Subcutaneous abdominal adipose tissue (tissue), 5 donors: ENCODE measurements at regions not wholly inside any gene's neighbourhood (a gene's known extent, or its start where the extent isn't known, plus 50 kb on each side); places are given as distances from the start of the nearest gene placed in this dataset.
"Not testable (repeated sequence)": the region's sequence is repeated elsewhere in the genome, so short reads cannot be mapped to it uniquely, and the experiment has no call there.

Source experiments
- H3K27ac ChIP-seq: one replicate; pipeline ENCODE4 v1.7.0; 2013; ENCODE audit warnings: low read depth, mild to moderate bottlenecking, inconsistent platforms, low read length, moderate library complexity
- H3K27me3 ChIP-seq, 5 donors: one replicate each; pipeline ENCODE4 v1.7.0; 2013; ENCODE audit warnings: low read length in 5 of 5, inconsistent platforms in 1 of 5; ENCODE audit not compliant: control insufficient read depth in 5 of 5, insufficient read depth in 4 of 5
- H3K36me3 ChIP-seq, 5 donors: one replicate each; pipeline ENCODE4 v1.7.0; 2013; ENCODE audit warnings: low read length in 5 of 5; ENCODE audit not compliant: control insufficient read depth in 5 of 5, insufficient read depth in 5 of 5
- H3K4me1 ChIP-seq, 5 donors: one replicate each; pipeline ENCODE4 v1.7.0; 2013; ENCODE audit warnings: low read length in 5 of 5, mild to moderate bottlenecking in 3 of 5, moderate library complexity in 1 of 5; ENCODE audit not compliant: control insufficient read depth in 5 of 5, insufficient read depth in 5 of 5
- H3K4me3 ChIP-seq, 5 donors: one replicate each; pipeline ENCODE4 v1.7.0; 2013; ENCODE audit warnings: low read length in 5 of 5, low read depth in 1 of 5
- H3K9ac ChIP-seq, 5 donors: one replicate each; pipeline ENCODE4 v1.7.0; 2013; ENCODE audit warnings: low read length in 5 of 5, mild to moderate bottlenecking in 4 of 5, moderate library complexity in 3 of 5
- H3K9me3 ChIP-seq, 5 donors: one replicate each; pipeline ENCODE4 v1.7.0; 2013; ENCODE audit warnings: low read length in 5 of 5; ENCODE audit not compliant: control insufficient read depth in 5 of 5
- donor health status: healthy.
- donor health status: healthy.
- donor health status: healthy.
- donor health status: healthy.
- donor health status: healthy.

DNA sequence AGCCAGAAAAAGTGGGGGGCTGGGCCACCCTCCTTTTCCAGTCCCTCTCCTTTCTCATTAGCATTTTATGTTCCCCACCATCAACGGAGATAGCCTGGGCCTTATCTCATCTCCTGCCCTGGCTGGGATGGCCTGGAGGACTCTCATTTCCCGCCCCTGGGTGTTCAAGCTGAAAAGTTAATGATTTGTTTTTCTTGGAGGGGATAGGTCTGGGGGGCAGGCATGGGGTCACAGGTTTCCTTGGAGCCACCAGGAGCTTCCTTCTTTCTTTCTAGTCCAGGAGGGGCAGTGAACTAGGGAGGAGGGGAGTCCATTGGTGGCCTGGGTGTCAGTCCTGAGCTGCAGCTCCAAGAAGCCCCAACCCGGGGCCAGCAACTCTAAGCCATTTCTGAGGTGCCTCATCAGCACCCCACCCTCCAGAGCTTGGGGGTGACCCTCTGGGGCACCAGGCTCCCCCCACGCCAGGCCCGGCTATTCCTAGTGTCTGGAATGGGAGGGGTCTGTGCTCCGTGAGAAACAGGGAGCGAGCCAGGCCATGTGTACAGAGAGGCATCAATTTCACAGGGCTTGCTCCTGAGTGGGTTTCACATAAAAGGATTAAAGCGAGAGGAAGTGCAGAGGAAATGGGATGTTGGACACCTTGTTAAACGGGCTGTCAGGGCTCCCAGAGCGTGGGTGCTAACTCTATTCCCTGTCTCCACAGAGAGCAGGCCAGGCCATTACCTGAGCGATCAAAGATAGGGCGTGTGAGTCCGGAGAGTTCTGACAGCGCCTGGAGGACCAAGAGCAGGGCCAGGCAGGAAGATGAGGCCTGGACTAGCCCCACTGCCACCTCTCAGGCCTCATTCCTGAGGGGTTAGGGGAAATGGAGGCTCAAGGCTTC, 90.6 kb upstream of the LHX1 start:
- no peak overlapping the region for H3K9ac ChIP-seq
- H3K27me3 ChIP-seq, result peaks cover 8 to 44% (median 31%) of the 10 kb centered on the region in 5 donors
- H3K4me1 ChIP-seq, result no peaks in the 10 kb centered on the region
- H3K9me3 ChIP-seq, result no peaks in the 10 kb centered on the region
- no peak overlapping the region for H3K27ac ChIP-seq
- H3K36me3 ChIP-seq, result no peaks in the 10 kb centered on the region
- no peak overlapping the region for H3K4me3 ChIP-seq

- Histone ChIP-seq H3K9me3 (no peaks in the 10 kb centered on the region), H3K4me1 (no peaks in the 10 kb centered on the region), H3K27me3 (peaks cover 8 to 36% (median 26%) of the 10 kb centered on the region in 5 donors), H3K9ac (no peak overlapping the region), H3K36me3 (no peaks in the 10 kb centered on the region), H3K4me3 (no peak overlapping the region), H3K27ac (no peak overlapping the region)
These were observed 89.0 kb upstream of the LHX1 start for GRCh38 chr17:36848008-36848902.

DNA sequence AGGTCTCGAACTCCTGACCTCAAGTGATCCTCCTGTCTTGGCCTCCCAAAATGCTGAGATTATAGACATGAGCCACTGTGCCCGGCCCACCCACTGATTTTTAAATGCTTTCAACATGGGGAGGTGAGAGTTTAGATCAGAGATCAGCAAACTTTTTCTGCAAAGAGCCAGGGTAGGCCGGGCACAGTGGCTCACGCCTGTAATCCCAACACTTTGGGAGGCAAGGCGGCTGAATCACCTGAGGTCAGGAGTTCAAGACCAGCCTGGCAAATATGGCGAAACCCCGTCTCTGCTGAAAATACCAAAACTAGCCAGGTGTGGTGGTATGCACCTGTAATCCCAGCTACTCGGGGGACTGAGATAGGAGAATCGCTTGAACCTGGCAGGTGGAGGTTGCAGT, 88.3 kb upstream of the LHX1 start:
- not testable (repeated sequence) for H3K4me3 ChIP-seq, H3K9ac ChIP-seq, H3K4me1 ChIP-seq, H3K27ac ChIP-seq, H3K9me3 ChIP-seq, H3K36me3 ChIP-seq
- peaks cover 8 to 36% (median 24%) of the 10 kb centered on the region in 5 donors for H3K27me3 ChIP-seq

DNA sequence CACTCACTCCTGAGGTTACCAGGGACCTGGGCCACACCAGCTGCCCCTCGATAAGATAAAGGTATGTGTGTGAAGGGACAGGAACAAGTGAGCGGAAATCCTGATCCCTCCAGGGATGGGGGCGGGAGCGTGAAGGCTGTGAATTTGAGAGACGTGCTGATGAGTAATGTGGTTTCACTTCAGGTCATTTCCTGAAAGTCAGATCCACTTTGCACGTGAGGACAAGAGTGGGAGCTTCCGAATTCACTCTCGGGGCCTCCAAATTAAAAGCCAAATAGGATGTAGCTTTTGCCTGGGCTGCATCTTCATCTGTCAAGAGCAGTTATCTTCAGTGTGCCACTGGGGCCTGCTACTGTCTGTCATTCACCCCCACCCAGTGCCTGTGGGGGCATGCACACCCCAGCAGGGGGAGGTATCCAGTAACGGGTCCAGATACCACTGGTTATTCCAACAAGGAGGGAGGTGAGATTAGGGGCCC, 87.4 kb upstream of the LHX1 start:
- no peaks in the 10 kb centered on the region for H3K9me3 ChIP-seq
- no peak overlapping the region for H3K4me3 ChIP-seq
- no peak overlapping the region for H3K27ac ChIP-seq
- H3K9ac ChIP-seq, result no peak overlapping the region
- H3K4me1 ChIP-seq, result no peaks in the 10 kb centered on the region
- no peaks in the 10 kb centered on the region for H3K36me3 ChIP-seq
- peaks cover 8 to 28% (median 20%) of the 10 kb centered on the region in 5 donors for H3K27me3 ChIP-seq

DNA sequence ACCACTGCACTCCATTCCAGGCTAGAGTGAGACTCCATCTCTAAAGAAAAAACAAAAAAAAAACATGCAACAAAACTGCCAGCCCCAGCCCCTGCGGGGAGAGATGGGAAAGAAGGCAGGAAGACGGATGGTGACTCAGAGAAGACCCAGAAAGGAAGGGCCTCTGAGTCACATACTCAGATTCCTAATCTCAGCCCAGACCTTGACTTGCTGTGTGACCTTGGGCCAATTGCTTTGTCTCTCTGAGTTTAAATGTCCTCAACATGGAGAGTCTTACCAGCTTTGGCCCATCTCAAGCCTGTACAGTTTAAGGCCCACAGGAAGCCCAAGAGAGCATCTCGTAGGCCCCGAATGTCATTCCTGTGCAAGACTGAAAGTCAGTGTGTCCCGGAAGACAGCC, 86.5 kb upstream of the LHX1 start:
- Histone ChIP-seq H3K9ac (no peak overlapping the region), H3K4me3 (no peak overlapping the region), H3K36me3 (no peaks in the 10 kb centered on the region), H3K27me3 (peaks cover 8 to 22% (median 20%) of the 10 kb centered on the region in 5 donors), H3K4me1 (no peaks in the 10 kb centered on the region), H3K9me3 (peaks cover 0 to 4% (median 0%) of the 10 kb centered on the region in 5 donors), H3K27ac (no peak overlapping the region)

GRCh38 chr17:36851250-36851649, 86.0 kb upstream of the LHX1 start:
- Histone ChIP-seq H3K9me3 (peaks cover 0 to 4% (median 0%) of the 10 kb centered on the region in 5 donors), H3K36me3 (no peaks in the 10 kb centered on the region), H3K4me1 (no peaks in the 10 kb centered on the region)

DNA sequence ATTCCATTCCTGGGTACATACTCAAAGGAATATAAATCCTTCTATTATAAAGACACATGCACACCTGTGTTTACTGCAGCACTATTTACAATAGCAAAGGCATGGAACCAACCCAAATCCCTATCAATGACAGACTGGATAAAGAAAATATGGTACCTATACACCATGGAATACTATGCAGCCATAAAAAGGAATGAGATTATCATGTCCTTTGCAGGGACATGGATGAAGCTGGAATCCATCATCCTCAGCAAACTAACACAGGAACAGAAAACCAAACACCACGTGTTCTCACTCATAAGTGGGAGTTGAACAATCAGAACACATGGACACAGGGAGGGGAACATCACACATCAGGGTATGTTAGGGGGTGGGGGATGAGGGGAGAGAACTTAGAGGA, 84.8 kb upstream of the LHX1 start:
- H3K27ac ChIP-seq, H3K36me3 ChIP-seq, H3K9me3 ChIP-seq, H3K4me1 ChIP-seq, H3K9ac ChIP-seq, H3K4me3 ChIP-seq: not testable (repeated sequence)
- peaks cover 5 to 27% (median 24%) of the 10 kb centered on the region in 5 donors for H3K27me3 ChIP-seq

More at GRCh38 chr17:36851250-36851649, 86.0 kb upstream of the LHX1 start:
- no peak overlapping the region for H3K27ac ChIP-seq
- peaks cover 8 to 22% (median 19%) of the 10 kb centered on the region in 5 donors for H3K27me3 ChIP-seq
- no peak overlapping the region for H3K4me3 ChIP-seq
- no peak overlapping the region for H3K9ac ChIP-seq

- no peak overlapping the region for H3K9ac ChIP-seq
- no peak overlapping the region for H3K4me3 ChIP-seq
- H3K4me1 ChIP-seq, result no peaks in the 10 kb centered on the region
- H3K36me3 ChIP-seq, result no peaks in the 10 kb centered on the region
- peaks cover 8 to 32% (median 22%) of the 10 kb centered on the region in 5 donors for H3K27me3 ChIP-seq
- H3K27ac ChIP-seq, result no peak overlapping the region
- peaks cover 0 to 4% (median 0%) of the 10 kb centered on the region in 5 donors for H3K9me3 ChIP-seq
These were observed 82.3 kb upstream of the LHX1 start for GRCh38 chr17:36854982-36855381.

GRCh38 chr17:36855459-36855858, 81.8 kb upstream of the LHX1 start:
- no peaks in the 10 kb centered on the region for H3K36me3 ChIP-seq
- H3K27me3 ChIP-seq, result peaks cover 8 to 32% (median 27%) of the 10 kb centered on the region in 5 donors

More at GRCh38 chr17:36855459-36855858, 81.8 kb upstream of the LHX1 start:
- Histone ChIP-seq H3K27ac (no peak overlapping the region), H3K9ac (no peak overlapping the region), H3K4me3 (no peak overlapping the region), H3K4me1 (no peaks in the 10 kb centered on the region), H3K9me3 (peaks cover 0 to 4% (median 0%) of the 10 kb centered on the region in 5 donors)
